ENCODE measurements at regions not wholly inside any gene's neighbourhood (a gene's known extent, or its start where the extent isn't known, plus 50 kb on each side); places are given as distances from the start of the nearest gene placed in this dataset.

DNA sequence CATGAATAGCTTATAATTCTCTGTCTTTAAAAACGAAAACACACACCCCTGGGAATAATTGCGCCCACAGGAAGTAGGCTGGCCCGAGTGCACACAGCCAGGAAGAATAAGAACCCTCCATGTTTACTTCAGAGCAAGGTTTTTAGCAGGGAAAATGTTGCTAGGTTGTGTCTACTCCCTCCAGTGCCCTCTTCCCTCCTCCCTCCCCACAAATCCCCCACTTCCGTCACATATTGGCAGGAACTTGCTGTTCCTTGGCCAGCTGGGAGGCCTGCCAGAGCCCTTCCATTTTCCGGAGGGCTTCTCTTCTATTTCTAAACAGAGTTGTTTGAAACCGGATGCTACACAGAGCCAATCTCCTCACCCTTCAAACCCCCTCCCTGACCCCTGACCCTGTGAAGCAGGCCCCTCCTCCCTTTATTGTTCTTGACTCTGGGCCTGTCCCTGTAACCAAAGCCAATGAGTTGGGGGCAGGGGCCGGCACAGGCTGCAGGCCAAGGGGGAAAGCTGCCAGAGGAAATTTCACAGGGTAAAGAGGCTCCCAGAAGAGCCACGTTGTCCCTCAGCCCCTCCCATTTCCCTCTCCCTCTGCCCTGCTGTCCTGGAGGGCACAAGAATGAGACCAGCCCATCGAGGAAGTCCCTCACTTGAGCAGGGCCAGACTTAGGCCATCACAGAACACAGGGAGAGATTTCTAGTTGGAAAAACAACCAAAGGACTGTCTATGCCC is 49.8 kb upstream of the LGALSL start:
- peak; percentile 73 for DNase-seq
